ENCODE measurements at regions not wholly inside any gene's neighbourhood (a gene's known extent, or its start where the extent isn't known, plus 50 kb on each side); places are given as distances from the start of the nearest gene placed in this dataset.

- DNase-seq, result no peak
- intact Hi-C loops (cut with DNase I), result no loop called here
These were observed 69.8 kb downstream of the CD83 start for GRCh38 chr6:14187406-14187805.

- DNase-seq, result no peak
- intact Hi-C loops (cut with DNase I), result no loop called here
These were observed 71.5 kb downstream of the CD83 start for GRCh38 chr6:14189074-14189473.

DNA sequence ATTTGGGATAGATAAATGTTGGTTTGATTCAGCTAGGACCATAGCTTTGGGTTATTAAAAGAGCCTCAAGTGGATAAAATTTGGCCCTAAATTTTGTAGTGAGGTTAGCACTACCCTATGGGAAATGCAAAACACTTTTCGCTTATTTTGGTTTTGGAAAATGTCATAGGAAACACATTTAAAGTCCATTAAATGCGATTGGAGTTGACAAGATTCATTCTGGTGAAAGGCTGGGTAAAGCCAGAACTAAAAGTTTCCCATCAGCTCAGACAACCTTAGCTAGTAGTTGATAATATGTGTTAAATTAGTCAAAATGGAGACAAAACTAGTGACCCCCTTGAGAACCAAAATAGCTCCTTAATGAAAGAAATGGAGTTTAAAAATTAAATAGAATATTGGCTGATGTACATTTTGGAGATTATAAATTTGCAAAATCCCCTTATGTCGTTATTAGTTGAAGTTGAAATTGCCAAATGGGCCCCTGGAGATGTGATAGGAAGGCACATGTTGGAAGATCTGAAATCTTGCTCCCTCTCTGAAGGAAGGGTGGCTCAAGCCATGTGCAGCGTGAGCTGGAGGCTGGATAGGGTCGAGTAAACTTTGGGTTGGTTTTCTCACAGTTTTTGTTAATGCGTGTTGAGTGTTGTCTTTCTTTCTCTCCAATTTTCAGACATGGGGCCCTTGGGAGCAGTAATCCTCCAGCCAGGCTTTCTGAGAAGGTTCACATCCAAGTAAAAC is 72.8 kb downstream of the CD83 start:
- no peak for DNase-seq
- intact Hi-C loops (cut with DNase I), result no loop called here

- DNase-seq, result no peak
- intact Hi-C loops (cut with DNase I), result no loop called here
These were observed 73.3 kb downstream of the CD83 start for GRCh38 chr6:14190929-14191224.

GRCh38 chr6:14191761-14192160 is 74.2 kb downstream of the CD83 start:
- intact Hi-C loops (cut with DNase I), result no loop called here
- no peak for DNase-seq

DNA sequence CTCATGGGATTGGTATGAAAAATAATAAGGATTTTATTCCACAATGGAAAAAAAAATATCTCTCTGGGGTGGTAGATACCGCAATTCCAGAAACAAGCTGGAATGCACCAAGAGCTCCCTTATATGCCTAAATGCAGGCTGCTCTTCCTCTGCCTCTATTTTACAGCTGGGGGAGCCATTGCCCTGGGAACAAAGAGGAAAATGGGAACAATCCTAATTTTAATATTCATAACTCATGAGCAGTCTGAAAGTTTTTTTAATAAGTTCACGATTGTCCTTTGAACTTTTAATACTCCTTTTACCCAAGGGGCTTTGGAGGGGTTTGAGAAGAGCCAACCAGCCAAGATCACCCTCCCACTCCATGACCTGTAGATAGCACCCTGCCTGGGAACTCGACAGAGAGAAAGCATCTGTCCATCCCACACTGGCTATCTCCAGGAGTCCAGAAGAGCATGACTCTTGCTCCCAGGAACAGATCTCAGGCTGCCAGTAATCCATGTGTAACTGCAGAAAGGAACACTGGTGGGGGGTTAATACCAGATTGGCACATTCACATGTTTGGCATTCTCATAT is 74.7 kb downstream of the CD83 start:
- intact Hi-C loops (cut with DNase I), result no loop called here
- no peak for DNase-seq

DNA sequence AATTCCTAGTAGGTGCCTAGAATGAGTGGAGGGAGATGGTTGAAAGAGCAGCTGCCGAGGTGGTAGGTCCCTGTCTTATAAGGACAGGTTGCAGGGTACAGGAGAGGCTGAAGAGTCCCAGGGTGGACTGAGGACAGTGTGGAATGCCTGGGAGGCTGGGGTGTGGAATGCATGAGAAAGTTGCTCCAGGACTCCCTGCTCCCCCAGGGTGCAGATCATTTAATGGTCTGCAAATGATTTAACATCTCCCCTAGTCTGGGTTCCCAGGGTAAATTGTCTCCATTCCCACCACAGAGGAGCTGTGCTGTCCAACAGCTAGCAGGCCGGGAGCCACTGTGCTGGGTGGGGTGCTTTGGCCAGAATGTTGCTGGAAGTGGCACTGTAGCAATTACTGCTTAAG is 76.0 kb downstream of the CD83 start:
- DNase-seq, result no peak
- intact Hi-C loops (cut with DNase I), result no loop called here

DNA sequence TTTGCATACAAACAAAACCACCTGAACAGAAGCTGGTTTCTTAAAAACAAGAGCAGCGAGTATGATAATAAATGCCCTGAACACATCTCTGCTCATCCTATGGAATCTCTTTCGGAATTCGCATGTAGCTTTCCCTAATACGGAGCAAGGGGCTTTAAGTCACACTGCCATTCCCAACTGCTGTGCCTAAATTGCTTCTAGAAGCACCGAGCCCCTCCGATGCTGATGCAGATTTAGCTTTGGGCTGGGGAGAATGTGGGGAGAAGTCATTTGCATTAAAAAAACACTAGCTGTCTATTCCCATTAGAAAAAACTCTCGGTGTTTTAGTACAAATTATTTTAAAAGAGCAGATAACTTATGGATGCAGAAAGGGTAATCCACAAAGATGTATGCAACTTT is 76.9 kb downstream of the CD83 start:
- intact Hi-C loops (cut with DNase I), result no loop called here
- DNase-seq, result no peak

DNA sequence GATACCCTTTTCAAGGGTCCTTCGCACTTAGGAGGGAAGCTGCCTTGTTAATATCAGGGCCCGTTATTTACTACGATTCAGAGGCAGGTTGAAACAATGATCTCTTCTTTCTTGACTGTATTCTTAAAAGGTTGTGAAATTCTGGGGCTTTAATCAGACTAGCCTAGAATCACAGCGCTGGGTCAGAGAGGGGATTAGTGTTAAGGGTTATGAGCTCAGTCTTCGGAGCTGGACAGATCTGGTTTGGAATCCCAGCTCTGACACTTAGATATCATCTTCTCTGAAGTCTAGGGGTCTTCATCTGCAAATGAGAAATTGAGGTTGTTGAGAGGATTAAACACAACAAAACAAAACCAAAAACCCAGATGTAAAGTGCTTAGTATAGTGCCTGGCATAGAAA is 77.4 kb downstream of the CD83 start:
- DNase-seq, result no peak
- intact Hi-C loops (cut with DNase I), result no loop called here

GRCh38 chr6:14196026-14196425 is 78.5 kb downstream of the CD83 start:
- intact Hi-C loops (cut with DNase I), result no loop called here
- no peak for DNase-seq

- DNase-seq, result no peak
- intact Hi-C loops (cut with DNase I), result no loop called here
These were observed 79.5 kb downstream of the CD83 start for GRCh38 chr6:14197118-14197517.

DNA sequence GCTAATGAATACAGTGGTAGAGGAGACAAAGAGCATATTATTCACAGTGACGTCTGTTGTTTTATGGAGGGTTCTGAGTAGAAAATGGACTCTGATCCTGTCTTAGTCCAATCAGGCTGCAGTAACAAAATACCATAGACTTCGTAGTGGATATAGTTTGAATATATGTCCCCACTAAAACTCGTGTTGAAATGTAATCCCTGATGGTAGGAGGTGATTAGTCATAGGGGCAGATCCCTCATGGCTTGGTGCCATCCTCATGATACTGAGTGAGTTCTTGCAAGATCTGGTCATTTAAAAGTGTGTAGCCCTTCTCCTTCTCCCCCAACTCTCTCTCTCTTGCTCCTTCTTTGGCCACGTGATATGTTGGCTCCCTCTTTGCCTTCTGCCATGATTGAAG is 82.5 kb downstream of the CD83 start:
- no peak for DNase-seq
- intact Hi-C loops (cut with DNase I), result no loop called here

DNA sequence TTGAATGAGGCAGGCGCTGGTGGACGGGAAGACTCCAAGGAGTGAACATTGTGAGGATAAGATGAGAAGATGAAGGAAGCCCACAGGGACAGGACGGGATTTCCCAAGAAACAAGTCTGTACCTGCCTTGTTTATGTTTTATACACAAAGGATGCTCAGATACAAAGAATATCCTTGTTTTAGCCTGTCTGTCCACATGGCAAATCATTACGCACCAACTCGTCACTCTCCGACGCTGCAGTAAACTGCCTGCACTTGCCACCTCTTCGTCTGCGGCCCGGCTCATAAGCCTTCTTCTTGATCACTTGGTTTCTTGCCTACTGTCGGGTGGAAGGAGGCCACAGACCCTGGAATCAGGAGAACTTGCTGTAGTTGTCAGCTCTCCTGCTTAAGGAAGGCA is 85.4 kb downstream of the CD83 start:
- intact Hi-C loops (cut with DNase I), result no loop called here
- DNase-seq, result no peak

GRCh38 chr6:14206391-14206790 is 88.8 kb downstream of the CD83 start:
- DNase-seq, result no peak
- intact Hi-C loops (cut with DNase I), result no loop called here

- intact Hi-C loops (cut with DNase I), result no loop called here
- DNase-seq, result no peak
These were observed 89.9 kb downstream of the CD83 start for GRCh38 chr6:14207448-14207847.

GRCh38 chr6:14209000-14209399 is 91.4 kb downstream of the CD83 start:
- intact Hi-C loops (cut with DNase I), result no loop called here
- DNase-seq, result no peak

- no peak for DNase-seq
- intact Hi-C loops (cut with DNase I), result loop anchor here (2.0 to 10.0 kb wide), 5 partner anchors 67 to 1412 kb away; no protein-coding TSS in a partner anchor
These were observed 92.5 kb downstream of the CD83 start for GRCh38 chr6:14210077-14210476.

DNA sequence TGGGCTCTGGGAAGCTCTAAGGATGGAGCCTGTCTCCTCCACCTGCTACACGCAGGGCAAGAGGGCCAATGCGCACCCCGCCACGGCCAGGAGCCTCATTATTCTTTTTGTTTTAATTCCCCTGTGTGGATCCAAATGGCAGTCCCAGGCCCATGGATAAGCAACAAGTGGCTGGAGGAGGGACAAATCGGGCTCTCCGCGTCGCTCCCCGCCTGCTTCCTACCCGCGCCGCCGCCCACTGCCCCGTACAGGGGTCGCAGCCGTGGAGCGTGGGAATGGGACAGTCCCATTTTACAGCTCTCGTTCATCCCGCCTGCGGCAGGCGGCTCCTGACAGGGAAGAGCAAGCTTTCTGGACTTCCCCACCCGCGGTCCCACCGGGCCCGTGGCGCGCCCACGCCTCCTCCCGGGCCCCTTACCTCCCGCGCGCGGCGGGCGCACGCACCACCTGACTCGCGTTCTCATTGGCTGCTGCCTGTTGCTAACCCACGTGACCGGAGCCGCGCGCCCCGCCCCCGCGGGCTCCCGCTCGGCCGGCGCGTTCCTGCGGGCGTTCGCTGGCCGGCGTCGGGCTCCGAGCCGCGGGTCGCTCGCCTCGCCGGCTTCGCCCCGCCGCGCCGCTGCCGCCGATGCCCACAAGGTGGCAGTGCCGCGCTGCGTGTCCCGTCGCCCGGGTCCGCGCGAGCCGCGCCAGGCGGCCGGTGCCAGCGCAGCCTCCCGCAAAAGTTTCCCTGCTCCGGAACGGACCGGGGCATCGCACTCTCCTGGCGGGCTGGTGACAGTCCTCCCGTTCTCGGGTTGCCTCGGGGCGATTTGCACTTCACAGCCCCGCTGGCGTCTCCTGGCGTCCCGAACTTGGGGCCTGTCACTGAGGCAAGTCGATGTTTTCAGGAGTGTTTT is 93.3 kb downstream of the CD83 start:
- DNase-seq, result peak; percentile 80 to 99 (median 91)
- intact Hi-C loops (cut with DNase I), result loop anchor here (2.0 to 10.0 kb wide), 5 partner anchors 66 to 1411 kb away; no protein-coding TSS in a partner anchor

GRCh38 chr6:14211562-14211942 is 94.0 kb downstream of the CD83 start:
- intact Hi-C loops (cut with DNase I), result loop anchor here (2.0 to 10.0 kb wide), 5 partner anchors 66 to 1411 kb away; no protein-coding TSS in a partner anchor
- DNase-seq, result peak in 7 of 10 donors; percentile 10 to 82 (median 25)

- intact Hi-C loops (cut with DNase I), result loop anchor here (5.0 to 10.0 kb wide), 3 partner anchors 65 to 1410 kb away; no protein-coding TSS in a partner anchor
- no peak for DNase-seq
These were observed 94.4 kb downstream of the CD83 start for GRCh38 chr6:14212020-14212419.

GRCh38 chr6:14212632-14213031 is 95.1 kb downstream of the CD83 start:
- intact Hi-C loops (cut with DNase I), result loop anchor here (5.0 to 10.0 kb wide), 3 partner anchors 65 to 1410 kb away; no protein-coding TSS in a partner anchor
- no peak for DNase-seq

Measured in posterior cingulate gyrus (tissue), 11 donors.